Karpas-422 (cell line): ENCODE measurements at regions not wholly inside any gene's neighbourhood (a gene's known extent, or its start where the extent isn't known, plus 50 kb on each side); places are given as distances from the start of the nearest gene placed in this dataset.

Source experiments
- DNase-seq: peaks from one replicate; pipeline ENCODE4 v3.0.0-alpha.2; 2015
- H2AFZ ChIP-seq: fragments of 200-600 bp; sonication (generic); 2 replicates; pipeline ENCODE4 v1.6.1; 2014; ENCODE audit warnings: antibody characterized with exemption, low read length, mixed read lengths
- H3K27ac ChIP-seq: fragments of 200-600 bp; sonication (generic); 2 replicates; pipeline ENCODE4 v1.5.1; 2014; ENCODE audit warnings: mild to moderate bottlenecking, low read length, moderate library complexity
- H3K27me3 ChIP-seq: fragments of 200-600 bp; sonication (generic); 2 replicates; pipeline ENCODE4 v1.6.1; 2014; ENCODE audit warnings: low read length, mixed read lengths
- H3K36me3 ChIP-seq: fragments of 200-600 bp; sonication (generic); 2 replicates; pipeline ENCODE4 v1.6.1; 2014; ENCODE audit warnings: low read length, mixed read lengths; ENCODE audit not compliant: insufficient read depth
- H3K4me1 ChIP-seq: fragments of 200-600 bp; sonication (generic); 2 replicates; pipeline ENCODE4 v1.6.1; 2014; ENCODE audit warnings: mild to moderate bottlenecking, low read length, mixed read lengths
- H3K4me2 ChIP-seq: fragments of 200-600 bp; sonication (generic); 2 replicates; pipeline ENCODE4 v1.6.1; 2014; ENCODE audit warnings: low read length, low read depth, mild to moderate bottlenecking; ENCODE audit not compliant: poor library complexity, severe bottlenecking
- H3K4me3 ChIP-seq: fragments of 200-600 bp; sonication (generic); 2 replicates; pipeline ENCODE4 v1.5.1; 2014; ENCODE audit warnings: mild to moderate bottlenecking, antibody characterized with exemption, low read length, mixed read lengths
- H3K79me2 ChIP-seq: fragments of 200-600 bp; sonication (generic); 2 replicates; pipeline ENCODE4 v1.6.1; 2014; ENCODE audit warnings: mild to moderate bottlenecking, low read length, mixed read lengths
- H3K9ac ChIP-seq: fragments of 200-600 bp; sonication (generic); 2 replicates; pipeline ENCODE4 v1.6.0; 2014; ENCODE audit warnings: low read length
- H3K9me2 ChIP-seq: fragments of 200-600 bp; sonication (generic), shearing (Covaris generic); replicated peaks from 2 replicates; pipeline ENCODE4 v1.6.0; 2014; ENCODE audit warnings: mild to moderate bottlenecking, low read length, moderate library complexity; ENCODE audit not compliant: insufficient read depth
- H3K9me3 ChIP-seq: fragments of 300-700, 200-600 bp; sonication (generic); 2 replicates; pipeline ENCODE4 v1.6.1; 2014; ENCODE audit warnings: low read length, mixed read lengths
- H4K20me1 ChIP-seq: fragments of 200-600 bp; sonication (generic); 2 replicates; pipeline ENCODE4 v1.6.1; 2014; ENCODE audit warnings: mild to moderate bottlenecking, antibody characterized with exemption, low read length, low read depth; ENCODE audit not compliant: insufficient read depth

DNA sequence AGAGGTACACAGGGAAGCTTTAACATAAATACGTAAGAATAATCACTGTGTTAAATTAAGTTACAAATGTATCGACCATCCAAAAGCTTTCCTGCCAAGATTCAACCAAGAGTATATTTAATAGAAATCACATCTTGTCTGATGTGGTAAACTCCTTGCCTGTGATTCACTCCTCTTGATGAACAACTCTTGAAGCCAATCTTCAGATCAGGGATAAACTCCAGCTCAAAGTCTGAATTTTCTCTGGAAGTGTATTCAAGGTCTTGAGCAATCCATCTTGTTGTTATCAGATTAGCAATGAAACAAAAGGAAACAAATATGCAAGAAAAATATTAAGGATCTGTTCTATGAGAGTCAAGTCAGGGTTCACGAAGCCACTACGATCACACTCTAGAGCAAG is 170.0 kb upstream of the ADAMTS16 start:
- no peak overlapping the region for H3K4me2 ChIP-seq
- H3K4me3 ChIP-seq: no peak overlapping the region
- H2AFZ ChIP-seq: no peak overlapping the region
- H3K9me2 ChIP-seq: no peaks in the 10 kb centered on the region; the same call in 1 of the 2 replicates
- no peaks in the 10 kb centered on the region for H3K9me3 ChIP-seq
- H3K27ac ChIP-seq: no peak overlapping the region
- no peaks in the 10 kb centered on the region for H3K36me3 ChIP-seq
- H3K9ac ChIP-seq: no peak overlapping the region
- no peaks in the 10 kb centered on the region for H3K4me1 ChIP-seq
- no peaks in the 10 kb centered on the region for H3K79me2 ChIP-seq
- DNase-seq: no peak
- no peaks in the 10 kb centered on the region for H4K20me1 ChIP-seq
- no peaks in the 10 kb centered on the region for H3K27me3 ChIP-seq

DNA sequence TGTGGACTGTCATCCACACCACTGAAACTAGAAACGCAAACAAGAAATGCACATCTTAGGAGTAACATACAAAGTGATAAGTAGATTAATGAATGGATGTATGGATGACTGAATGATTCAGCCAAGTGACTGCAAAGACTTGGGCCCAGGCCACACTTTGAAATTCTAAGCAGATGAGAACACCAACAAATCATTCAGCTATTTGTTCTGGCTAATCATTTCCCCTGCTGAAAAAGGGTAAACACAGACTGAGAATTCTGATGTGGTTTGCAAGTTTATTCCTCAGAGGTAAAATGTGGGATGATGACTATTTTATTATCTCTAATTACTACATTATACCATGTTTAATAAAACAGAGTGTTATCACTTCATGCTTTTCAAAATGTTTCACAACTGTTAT is 163.2 kb upstream of the ADAMTS16 start:
- Histone ChIP-seq H3K4me2 (no peak overlapping the region), H2AFZ (no peak overlapping the region), H3K27me3 (no peaks in the 10 kb centered on the region), H3K9me2 (no peaks in the 10 kb centered on the region), H3K4me3 (no peak overlapping the region), H3K36me3 (no peaks in the 10 kb centered on the region), H3K9ac (no peak overlapping the region), H3K27ac (no peak overlapping the region), H3K4me1 (no peaks in the 10 kb centered on the region), H3K9me3 (no peaks in the 10 kb centered on the region), H3K79me2 (no peaks in the 10 kb centered on the region), H4K20me1 (no peaks in the 10 kb centered on the region)
- no peak for DNase-seq

DNA sequence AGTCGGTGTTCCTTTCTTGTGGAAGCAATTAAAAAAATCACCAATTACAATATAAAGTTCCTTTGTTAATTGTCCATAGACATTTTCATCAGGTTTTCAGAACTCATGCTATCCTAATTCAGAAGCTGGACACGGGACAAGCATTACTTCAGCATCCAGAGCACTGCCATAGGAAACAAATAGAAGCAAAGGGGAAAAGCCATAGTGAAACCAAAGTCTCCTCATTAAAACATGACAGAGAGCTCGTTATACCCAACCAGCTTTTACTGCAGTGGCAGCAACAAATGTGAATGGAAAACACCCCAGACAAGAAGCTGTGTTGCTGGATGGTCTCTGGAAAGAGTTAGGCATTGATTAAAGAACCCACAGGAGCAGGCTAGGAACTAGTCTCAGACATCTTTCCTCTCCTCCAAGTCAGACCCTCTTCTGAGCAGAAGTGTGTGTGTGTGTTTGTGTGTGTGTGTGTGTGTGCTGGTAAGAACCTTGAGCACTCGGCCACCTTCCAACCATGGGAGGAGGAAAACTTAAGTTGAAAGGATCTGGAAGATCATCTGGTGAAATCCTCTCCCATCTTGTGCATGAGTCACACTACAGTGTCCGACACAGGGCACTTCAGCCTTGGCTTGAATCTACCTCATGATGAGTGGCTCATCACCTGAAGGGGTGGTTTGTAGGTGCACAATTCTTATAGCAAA is 162.6 kb upstream of the ADAMTS16 start:
- no peaks in the 10 kb centered on the region for H3K4me1 ChIP-seq
- no peak overlapping the region for H2AFZ ChIP-seq
- no peak overlapping the region for H3K9ac ChIP-seq
- H3K4me3 ChIP-seq: no peak overlapping the region
- H3K79me2 ChIP-seq: no peaks in the 10 kb centered on the region
- H3K27me3 ChIP-seq: no peaks in the 10 kb centered on the region
- H3K9me3 ChIP-seq: no peaks in the 10 kb centered on the region
- no peak for DNase-seq
- H3K4me2 ChIP-seq: no peak overlapping the region
- no peak overlapping the region for H3K27ac ChIP-seq
- no peaks in the 10 kb centered on the region for H4K20me1 ChIP-seq
- H3K9me2 ChIP-seq: no peaks in the 10 kb centered on the region
- no peaks in the 10 kb centered on the region for H3K36me3 ChIP-seq

DNA sequence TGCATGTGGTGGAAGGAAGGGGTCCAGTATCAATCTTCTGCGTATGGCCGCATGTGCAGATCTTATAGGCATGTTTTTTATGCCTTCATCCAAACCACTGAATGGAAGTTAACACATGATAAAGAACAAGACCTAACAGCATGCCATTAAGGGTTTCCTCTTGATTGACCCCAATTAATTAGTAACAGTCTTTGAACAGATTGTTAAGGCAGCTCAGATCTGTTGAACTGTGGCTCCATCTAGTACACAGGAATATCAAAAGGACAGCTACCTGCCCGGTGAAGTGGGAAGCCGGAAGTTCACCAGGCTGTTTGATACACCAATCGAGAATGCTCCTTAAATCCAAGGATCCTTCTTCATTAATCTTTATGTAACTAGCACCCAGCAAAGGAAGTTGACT is 159.9 kb upstream of the ADAMTS16 start:
- H3K27ac ChIP-seq: no peak overlapping the region

DNA sequence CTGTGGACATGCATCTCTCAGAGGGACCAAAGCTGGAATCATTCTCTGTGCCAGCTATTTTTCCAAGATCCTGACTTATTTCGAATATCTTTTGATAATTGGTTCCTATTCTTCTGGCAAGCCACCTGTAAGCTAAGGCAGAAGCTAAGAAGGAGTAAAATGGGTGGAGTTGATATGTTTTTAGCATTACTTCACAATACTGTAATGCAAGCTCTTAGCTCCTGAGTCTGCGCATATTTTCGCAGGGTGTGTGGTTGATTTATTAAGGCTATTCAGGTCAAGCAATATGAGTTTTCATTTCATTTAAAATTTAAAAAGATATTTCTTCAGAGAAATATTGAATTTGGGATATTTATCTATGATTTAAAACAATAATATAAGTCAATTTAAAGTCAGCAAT is 158.5 kb upstream of the ADAMTS16 start:
- no peak overlapping the region for H3K4me2 ChIP-seq
- no peaks in the 10 kb centered on the region for H4K20me1 ChIP-seq
- H3K27ac ChIP-seq: no peak overlapping the region
- H2AFZ ChIP-seq: no peak overlapping the region
- H3K9ac ChIP-seq: no peak overlapping the region
- H3K79me2 ChIP-seq: no peaks in the 10 kb centered on the region
- no peaks in the 10 kb centered on the region for H3K9me2 ChIP-seq
- no peaks in the 10 kb centered on the region for H3K36me3 ChIP-seq
- H3K27me3 ChIP-seq: no peaks in the 10 kb centered on the region
- DNase-seq: no peak
- H3K4me1 ChIP-seq: no peaks in the 10 kb centered on the region
- H3K9me3 ChIP-seq: no peaks in the 10 kb centered on the region
- no peak overlapping the region for H3K4me3 ChIP-seq

More for the DNA sequence above, 159.9 kb upstream of the ADAMTS16 start:
- Histone ChIP-seq H3K27me3 (no peaks in the 10 kb centered on the region), H3K79me2 (no peaks in the 10 kb centered on the region), H3K4me3 (no peak overlapping the region), H2AFZ (no peak overlapping the region), H3K9me3 (no peaks in the 10 kb centered on the region), H3K9me2 (no peaks in the 10 kb centered on the region), H3K9ac (no peak overlapping the region), H3K4me1 (no peaks in the 10 kb centered on the region), H4K20me1 (no peaks in the 10 kb centered on the region), H3K36me3 (no peaks in the 10 kb centered on the region), H3K4me2 (no peak overlapping the region)
- DNase-seq: no peak

DNA sequence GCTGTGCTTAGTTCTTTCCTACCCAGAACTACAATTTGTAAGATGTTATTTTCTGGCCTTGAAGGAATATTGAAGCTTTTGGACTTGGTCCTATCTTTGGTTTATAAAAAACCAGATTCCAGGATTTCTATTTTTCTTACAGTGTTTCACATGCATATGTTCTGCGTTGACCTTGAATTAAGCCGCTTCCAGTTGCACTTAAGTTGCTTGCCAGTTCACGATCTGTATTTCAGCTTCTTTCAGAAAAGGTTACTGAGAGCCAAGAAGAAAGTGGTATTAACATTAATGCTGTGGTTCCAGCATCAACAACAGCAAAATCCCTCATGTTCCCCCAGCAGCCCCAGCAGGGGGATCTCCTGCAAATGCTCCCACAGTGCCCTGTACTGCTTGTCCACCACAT is 156.4 kb upstream of the ADAMTS16 start:
- Histone ChIP-seq H3K9me3 (no peaks in the 10 kb centered on the region), H3K79me2 (no peaks in the 10 kb centered on the region), H3K9me2 (no peaks in the 10 kb centered on the region), H3K9ac (no peak overlapping the region), H3K4me2 (no peak overlapping the region), H3K4me1 (no peaks in the 10 kb centered on the region), H2AFZ (no peak overlapping the region), H3K27ac (no peak overlapping the region), H3K27me3 (no peaks in the 10 kb centered on the region), H3K36me3 (no peaks in the 10 kb centered on the region), H4K20me1 (no peaks in the 10 kb centered on the region), H3K4me3 (no peak overlapping the region)
- DNase-seq: no peak

DNA sequence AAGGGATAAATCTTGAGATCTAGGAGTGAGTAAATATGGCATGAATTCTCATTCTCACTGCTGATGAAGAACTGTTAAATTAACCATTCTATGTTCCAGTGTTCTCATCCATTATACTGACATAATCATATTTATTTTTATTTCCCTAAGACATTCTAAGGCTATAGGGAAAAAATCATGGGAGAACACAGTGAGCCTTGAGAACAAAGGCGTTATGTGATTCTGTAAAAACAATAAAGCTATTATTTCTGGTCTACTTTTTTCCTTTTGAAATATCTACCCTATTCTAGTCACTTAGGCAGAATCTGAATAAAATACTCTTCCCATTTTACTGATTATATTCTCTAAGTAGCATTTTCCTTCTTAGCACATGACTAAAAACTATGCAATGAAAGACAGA is 155.7 kb upstream of the ADAMTS16 start:
- no peaks in the 10 kb centered on the region for H3K4me1 ChIP-seq

DNA sequence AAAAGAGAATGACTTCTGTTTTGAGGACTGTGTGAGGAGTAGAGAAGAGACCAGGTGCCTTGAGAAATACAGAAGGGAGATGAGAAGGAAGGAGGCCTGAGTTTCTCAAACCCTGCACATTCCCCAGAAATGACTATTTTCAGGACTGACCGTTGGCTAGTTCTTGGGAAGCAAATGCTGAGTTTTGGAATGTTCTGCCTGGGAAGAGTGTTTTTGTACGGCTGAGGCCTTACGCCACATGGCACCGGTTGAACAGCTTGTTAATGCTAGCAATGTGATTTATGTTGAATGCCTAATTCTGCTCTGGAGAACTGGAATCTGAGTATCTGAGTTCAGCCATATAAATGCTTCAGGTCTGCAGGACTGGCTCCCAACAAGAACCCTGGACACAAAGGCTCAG is 152.7 kb upstream of the ADAMTS16 start:
- no peaks in the 10 kb centered on the region for H3K79me2 ChIP-seq
- DNase-seq: no peak
- no peaks in the 10 kb centered on the region for H3K27me3 ChIP-seq
- H3K27ac ChIP-seq: no peak overlapping the region
- H3K9me3 ChIP-seq: no peaks in the 10 kb centered on the region
- no peaks in the 10 kb centered on the region for H3K36me3 ChIP-seq
- no peaks in the 10 kb centered on the region for H4K20me1 ChIP-seq
- H3K4me2 ChIP-seq: no peak overlapping the region
- H2AFZ ChIP-seq: no peak overlapping the region
- H3K4me3 ChIP-seq: no peak overlapping the region
- H3K4me1 ChIP-seq: no peaks in the 10 kb centered on the region
- H3K9me2 ChIP-seq: no peaks in the 10 kb centered on the region
- no peak overlapping the region for H3K9ac ChIP-seq

More for the DNA sequence above, 155.7 kb upstream of the ADAMTS16 start:
- H3K9ac ChIP-seq: no peak overlapping the region
- no peaks in the 10 kb centered on the region for H3K36me3 ChIP-seq
- H3K9me3 ChIP-seq: no peaks in the 10 kb centered on the region
- H3K79me2 ChIP-seq: no peaks in the 10 kb centered on the region
- no peaks in the 10 kb centered on the region for H3K9me2 ChIP-seq
- H3K27ac ChIP-seq: no peak overlapping the region
- H4K20me1 ChIP-seq: no peaks in the 10 kb centered on the region
- H3K4me2 ChIP-seq: no peak overlapping the region
- no peak for DNase-seq
- H3K27me3 ChIP-seq: no peaks in the 10 kb centered on the region
- H2AFZ ChIP-seq: no peak overlapping the region
- no peak overlapping the region for H3K4me3 ChIP-seq
